ENCODE measurements at regions not wholly inside any gene's neighbourhood (a gene's known extent, or its start where the extent isn't known, plus 50 kb on each side); places are given as distances from the start of the nearest gene placed in this dataset.
A peak's percentile ranks its signal among the peaks of the same experiment; 100 is the strongest.

DNA sequence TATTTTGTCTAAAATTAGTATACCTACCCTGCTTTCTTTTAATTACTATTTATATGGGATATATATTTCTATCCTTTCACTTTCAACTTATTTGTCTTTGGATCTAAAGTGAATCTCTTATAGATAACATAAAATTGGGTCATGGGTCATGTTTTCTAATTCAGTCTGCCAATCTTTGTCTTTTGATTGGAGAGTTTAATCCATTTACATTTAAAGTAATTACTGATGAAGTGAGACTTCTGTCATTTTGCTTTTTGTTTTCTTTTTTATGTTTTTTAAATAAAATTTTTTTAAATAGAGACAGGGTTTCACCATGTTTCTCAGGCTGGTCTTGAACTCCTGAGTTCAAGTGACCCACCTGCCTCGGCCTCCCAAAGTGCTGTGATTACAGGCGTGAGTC is 50.5 kb upstream of the PRDM1 start:
- DNase-seq (ENCODE audit: low read depth in 2 of 2): no peak

DNA sequence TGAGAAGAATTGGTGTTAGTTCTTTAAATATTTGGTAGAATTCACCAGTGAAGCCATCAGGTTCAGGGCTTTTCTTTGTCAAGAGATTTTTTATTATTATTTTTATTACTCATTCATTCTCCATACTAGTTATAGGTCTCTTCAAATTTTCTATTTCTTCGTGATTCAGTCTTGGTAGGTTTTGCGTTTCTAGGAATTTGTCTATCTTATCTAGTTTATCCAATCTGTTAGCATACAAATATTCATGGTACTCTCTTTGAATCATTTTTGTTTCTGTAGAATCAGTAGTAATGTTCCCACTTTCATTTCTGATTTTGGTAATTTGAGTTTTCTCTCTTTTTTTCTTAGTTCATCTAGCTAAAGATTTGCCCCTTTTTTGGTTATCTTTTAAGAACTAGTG is 52.3 kb upstream of the PRDM1 start:
- no peak for DNase-seq (ENCODE audit: low read depth in 2 of 2)

DNA sequence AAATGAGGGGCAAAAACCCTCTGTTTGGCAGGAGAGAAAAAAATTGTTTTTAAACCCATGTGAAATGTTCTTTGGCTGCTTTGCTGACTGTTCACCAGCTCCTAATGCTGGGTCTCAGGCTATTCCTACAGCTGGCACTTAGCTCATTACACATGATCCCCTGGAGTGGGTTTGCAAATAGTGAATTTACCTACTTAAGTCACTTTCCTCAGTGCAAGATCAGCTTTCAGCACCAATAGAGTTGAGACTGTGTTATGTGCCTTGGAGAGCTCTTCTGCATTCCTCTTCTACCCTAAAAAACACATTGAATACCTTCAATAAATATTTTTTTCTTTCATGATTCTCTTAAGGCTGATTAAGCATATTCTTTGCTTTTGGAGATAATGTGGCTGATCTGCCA is 58.4 kb upstream of the PRDM1 start:
- DNase-seq (ENCODE audit: low read depth in 2 of 2): no peak

DNA sequence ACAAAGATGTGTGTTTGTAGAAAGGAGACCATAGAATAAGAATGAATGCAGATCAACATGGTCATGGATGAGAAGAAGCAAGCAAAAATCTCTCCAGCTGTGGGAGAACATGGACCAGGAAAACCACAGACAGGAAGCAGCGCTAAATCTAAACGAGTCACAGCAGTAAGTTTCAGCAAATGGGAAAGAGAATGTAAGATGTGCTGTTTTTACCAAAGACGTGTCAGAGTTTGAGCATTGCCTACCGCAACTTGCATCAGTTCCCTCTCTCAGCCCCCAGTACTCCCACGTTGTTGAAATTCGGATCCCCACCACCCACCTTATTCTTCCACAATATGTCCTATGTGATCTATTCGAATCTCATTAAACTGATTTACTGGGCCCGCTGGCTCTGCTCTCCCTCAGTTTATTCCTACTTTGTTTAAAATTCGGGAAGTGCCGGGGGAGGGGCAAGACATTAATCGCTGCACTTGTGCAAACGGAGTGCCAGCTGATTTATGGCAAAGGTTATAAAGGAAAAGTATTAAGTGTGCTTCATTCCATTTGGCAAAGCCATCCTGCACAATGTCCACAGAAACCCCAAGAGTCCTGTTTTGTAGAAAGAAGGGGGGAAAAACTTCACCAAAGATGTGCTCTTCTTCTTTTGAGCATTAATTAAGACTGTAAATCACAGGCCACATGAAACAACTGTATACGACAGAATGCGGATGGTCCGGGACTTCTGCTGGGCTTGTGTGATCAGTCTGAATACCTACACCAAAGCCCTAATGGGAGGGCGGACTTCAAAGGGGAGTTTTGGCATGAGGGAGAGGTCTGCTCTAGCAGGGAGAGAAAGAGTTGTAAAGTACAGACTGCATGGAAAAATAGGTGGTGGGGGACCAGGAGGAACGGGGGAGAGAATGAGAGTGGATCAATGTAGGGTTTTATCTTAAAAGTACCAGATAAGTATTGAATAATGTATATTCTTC is 59.1 kb upstream of the PRDM1 start:
- DNase-seq (ENCODE audit: low read depth in 2 of 2): no peak

DNA sequence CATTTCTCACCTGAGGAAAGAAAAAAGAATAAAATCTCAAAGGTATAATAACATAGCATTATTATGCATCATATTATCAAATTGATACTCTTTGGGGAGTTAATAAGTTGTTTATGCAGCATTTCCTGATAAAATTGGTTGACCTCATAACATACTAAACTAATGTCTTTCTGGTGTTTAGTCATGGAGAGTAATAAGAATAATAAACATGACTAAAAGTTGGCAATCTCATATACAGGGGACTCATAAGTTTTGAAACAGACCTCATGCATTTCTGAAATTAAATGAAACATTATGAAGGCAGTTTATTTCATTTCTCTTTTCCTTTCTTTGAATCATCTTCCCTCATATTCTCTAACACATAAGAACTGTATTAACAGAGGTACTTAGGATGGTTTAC is 60.5 kb upstream of the PRDM1 start:
- DNase-seq (ENCODE audit: low read depth in 2 of 2): no peak

DNA sequence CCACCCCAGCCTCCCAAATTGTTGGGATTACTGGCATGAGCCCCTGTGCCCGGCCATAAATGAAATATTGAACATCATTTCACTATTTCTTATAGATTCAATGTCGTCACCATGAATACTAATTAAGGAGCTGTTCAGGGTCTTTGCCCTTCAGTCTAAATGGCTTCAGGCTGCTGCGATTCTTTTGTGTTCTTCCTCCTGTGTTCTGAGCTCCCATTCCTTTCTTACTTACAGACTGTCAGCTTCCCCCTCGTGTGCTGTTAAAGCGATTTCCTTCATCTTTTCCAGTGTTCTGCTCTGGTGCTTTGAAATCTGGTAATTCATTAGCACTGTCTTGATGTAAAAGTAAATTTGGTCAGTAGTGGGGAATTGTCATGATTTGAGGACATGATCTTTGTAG is 63.3 kb upstream of the PRDM1 start:
- no peak for DNase-seq (ENCODE audit: low read depth in 2 of 2)

DNA sequence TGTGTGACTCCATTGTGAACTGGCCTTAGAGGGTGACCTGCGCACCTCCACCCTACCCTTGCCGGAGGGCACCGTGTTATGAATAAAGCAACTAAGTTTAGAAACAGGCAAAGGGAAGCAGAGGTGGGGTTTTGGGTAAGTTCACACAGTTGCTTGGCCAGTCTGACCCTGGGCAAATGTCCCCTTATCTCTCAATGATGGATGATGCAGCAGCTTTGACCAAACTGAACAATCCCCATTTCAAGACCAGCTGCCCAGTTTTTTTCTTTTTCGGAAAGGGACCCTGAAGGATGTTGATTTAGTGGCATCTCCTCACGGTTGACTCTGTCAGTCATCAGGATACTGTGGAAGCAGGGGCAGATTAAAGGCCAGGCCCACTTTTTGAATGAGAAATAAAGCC is 68.7 kb upstream of the PRDM1 start:
- DNase-seq (ENCODE audit: low read depth in 2 of 2): no peak

DNA sequence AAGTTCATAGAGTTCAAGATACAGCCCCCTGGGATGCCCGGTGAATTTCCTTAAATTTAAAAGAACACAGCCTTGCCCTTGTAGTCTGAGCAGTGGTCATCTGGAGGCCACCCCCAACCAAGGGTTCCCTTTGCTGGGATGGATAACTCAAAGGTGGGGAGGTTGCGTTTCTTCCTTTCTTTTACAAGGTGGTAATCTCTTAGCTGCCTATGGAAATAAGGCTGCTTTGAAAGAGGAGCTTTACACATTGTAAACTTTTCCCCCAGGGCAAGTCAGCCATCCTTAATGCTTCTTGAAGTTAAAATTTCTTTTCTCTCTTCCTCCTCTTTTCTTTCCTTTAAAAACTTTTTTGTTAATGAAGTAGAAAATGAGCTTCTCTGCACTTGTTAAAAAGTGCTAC is 71.2 kb upstream of the PRDM1 start:
- DNase-seq (ENCODE audit: low read depth in 2 of 2): no peak

DNA sequence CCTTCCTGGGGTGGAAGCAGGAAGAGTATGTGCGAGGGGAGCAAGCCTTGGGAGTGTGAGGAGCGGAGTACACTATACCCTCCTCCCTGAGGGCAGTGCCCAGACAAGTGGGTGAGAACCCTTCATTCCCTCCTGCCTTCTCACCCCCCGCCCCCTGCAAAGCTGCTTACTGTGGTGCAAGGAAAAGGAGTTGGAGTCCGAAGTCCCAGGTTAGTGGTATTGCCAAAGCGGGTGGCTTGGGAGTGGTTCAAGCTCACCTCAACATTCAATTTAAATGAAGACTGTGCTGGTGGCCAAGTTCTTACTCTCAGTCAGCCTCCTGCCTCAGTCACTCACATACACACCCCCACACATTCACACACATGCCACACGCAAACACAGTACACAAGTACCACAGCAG is 74.7 kb upstream of the PRDM1 start:
- DNase-seq (ENCODE audit: low read depth in 2 of 2): no peak

DNA sequence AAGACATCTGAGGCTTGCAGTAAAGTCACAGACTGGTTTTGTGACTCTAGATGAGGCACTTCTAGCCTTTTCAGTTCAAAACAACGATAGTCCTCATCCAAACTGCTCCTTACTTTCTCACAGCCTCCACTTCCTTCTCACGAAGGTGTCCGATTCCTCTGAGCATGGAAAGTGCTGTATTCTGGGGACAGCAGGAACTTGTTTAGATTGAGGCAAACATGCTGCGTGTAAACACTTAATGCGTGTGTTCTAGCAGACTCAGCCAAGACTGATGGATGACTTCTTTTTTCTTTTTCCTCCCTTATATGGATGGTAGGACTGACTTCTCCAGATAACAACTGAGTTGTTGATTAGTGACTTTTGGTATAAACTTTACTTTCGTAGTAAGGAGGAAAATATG is 80.2 kb upstream of the PRDM1 start:
- DNase-seq (ENCODE audit: low read depth in 2 of 2): no peak

DNA sequence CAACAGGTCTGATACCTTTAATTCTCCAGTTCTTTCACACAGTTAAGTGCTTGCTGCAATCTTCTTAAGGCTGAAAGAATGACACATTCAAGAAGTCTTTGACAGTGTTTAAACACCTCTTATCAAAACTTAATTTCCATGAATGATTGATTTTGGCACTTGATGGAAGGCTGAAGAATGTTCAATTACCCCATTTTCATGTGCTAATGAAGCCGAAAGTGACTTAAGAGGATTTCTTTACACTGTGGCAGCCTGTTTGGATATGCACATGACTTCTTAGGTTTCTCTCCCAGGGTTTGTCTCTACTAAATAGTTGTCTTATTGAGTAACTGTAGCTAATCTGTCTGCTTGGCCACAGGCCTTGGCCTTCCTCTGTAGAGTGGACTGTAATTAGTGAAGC is 81.1 kb upstream of the PRDM1 start:
- DNase-seq (ENCODE audit: low read depth in 2 of 2): no peak

DNA sequence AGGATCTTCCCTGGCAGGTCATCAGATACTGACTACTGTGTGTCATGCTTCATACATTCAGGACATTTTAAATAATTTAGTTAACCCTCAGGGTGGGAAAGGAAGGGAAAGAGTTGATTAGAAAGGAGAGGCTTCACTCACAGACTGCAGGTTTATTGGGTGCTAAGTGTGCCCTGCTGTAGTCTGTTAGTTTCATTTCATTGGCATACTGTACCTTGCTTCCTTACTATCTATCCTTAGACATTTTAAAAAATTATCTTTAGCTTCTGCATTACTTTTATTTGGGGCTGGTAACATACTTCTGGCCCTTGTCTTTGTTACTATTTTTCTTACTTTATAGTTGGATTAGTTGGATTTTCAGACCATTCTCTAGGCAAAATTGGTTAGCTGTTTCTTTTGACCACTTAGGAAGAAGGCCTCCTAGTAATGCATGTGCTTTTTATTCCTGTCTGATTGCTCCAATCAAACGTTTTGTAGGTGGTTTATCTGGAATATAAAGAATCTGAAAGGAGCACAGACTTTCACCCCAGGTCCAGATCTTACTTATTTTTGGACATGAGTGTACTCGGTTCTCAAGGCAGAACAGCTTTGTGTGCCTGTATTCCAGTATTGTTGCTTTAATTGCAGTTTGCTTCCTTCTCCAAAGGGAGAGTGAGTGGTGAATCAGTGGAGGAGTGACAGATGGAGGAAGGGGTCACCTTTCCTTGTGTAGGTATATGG is 82.7 kb upstream of the PRDM1 start:
- no peak for DNase-seq (ENCODE audit: low read depth in 2 of 2)

DNA sequence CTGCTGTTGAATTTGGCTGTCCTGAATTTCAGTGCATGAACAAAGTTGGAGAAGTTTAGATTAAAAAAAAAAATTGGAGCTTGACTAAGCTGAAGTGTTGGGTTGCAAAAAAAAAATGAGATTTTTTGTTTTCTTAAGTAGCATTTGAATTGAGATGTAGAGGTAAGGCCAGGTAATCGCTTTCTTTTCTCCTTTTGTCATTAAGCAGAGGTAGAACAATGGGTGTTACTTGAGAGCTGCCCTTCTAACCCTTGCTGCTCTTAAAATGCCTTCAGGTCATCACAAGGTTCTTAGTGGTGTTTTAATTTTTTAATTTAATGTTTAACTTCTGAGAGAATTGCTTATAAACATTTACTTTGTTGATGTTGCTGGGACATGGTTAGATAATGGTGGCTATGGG is 84.1 kb upstream of the PRDM1 start:
- DNase-seq (ENCODE audit: low read depth in 2 of 2): no peak

DNA sequence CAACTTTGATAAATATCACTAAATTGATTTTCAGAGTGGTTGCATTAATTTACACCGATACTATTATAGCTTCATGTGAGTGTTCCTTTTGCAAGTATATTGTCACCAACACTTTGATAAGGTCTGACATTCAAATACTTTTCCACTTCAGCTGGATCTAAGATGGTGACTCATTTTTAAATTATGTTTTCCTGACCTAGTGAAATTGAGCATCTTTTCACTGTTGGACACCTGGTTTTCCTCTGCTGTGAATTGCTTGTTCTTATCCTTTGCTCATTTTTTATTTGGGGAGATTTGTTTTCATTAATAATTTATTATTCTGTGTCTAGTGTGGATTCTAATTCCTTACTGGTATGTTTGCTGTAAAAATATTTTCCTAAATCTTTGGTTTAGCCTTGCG is 85.2 kb upstream of the PRDM1 start:
- no peak for DNase-seq (ENCODE audit: low read depth in 2 of 2)

DNA sequence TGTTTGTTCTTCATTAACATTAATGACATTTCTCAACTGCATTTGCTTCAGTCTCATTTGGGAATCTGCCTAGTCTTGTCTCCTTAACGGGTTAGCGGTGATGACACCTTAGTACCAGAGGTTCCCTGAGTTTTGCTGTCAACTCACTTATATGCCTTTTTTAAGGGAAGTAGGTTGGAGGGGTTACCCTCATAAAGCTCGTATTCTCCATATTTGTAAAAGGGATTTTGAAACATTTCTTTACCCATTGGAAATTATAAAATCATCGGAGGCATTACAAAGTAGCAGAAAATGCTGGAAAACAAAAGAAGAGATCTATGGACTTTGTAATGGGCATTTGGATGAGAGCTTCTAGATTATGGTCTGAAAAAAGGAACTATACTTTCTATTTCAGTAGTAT is 88.7 kb upstream of the PRDM1 start:
- DNase-seq (ENCODE audit: low read depth in 2 of 2): no peak

DNA sequence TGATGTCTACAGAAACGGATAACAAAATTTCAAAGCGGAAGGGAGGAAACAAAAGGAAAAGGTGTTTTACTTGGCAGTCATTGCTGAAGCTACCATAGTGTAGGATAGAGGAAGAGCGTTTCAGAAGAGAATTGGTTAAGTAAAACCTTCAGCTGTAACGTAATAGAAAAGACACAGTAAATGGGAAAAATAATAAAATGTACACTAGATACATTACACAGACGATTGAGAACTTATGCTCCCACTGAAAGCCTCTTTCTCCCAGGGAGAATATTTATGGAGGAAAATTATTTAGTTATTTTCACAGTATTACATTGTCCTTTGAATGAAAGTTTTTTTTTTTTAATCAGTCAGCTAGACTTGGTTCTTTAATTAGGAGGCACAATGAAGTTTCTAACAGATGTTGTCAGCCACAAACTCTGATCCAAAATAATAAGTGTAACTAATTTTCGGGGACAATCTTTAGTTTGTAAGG is 90.7 kb upstream of the PRDM1 start:
- DNase-seq (ENCODE audit: low read depth in 2 of 2): no peak

DNA sequence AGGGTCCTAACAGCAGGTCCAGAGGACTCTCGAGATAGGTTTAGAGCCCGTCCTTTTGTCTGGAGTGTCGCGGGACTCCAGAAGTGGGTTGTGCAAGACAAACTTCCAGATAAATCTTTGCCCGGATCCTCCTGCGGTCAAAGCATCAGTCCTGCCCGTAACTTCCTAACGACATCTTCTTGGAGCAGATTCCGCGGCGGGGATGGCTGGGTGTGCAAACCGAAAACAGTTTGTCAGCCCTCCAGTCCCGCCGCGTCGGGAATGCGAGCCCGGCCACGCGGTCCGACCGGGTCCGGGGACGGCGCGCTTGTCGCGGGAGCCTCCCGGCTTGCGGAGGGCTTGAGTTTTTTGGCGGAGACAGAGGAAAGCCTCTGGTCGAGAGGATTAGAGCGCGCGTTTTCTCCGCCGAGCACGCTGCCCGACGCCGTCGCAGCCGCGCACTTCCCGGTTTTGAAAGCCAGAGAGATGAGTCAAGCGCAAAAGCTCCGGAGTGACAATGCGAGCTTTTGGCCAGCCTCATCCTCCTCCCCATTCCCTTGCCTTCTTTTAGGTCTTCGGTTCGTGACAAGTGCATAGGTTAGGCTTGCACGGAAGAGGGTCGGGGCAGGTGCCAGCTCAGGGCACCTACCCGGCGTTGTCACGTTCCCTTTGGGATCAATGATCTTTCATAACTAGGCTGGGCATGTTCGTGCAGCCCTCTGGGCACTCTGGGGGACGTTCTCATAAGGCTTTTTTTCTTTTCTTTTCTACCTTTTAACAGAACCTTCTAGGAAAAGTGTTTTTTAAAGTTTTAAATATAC is 91.3 kb upstream of the PRDM1 start:
- peak; percentile 49 to 54 for DNase-seq (ENCODE audit: low read depth in 2 of 2)

DNA sequence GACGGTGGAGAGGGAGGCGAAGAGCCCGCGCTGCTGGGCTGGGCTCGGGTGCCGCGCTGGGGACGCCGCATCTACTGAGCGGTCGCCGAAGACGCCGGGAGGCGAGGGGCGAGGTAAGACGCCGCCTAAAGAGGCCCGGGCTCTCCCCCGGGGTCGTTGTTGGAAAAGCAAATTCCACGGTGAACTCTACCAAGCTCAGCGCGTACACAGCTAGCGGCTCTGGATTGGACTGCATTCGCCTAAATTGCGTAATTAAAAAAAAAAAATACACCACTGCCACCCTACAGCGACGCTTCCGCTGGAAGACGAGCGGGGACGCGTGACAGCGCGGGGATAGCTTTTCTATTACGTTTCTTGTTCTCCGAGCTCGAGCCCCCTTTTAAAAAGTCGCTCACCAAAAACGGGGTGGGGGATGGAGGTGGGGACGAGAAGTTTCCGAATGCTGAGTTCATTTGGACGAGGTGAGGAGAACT is 92.0 kb upstream of the PRDM1 start:
- DNase-seq (ENCODE audit: low read depth in 2 of 2): peak; percentile 7 to 15

DNA sequence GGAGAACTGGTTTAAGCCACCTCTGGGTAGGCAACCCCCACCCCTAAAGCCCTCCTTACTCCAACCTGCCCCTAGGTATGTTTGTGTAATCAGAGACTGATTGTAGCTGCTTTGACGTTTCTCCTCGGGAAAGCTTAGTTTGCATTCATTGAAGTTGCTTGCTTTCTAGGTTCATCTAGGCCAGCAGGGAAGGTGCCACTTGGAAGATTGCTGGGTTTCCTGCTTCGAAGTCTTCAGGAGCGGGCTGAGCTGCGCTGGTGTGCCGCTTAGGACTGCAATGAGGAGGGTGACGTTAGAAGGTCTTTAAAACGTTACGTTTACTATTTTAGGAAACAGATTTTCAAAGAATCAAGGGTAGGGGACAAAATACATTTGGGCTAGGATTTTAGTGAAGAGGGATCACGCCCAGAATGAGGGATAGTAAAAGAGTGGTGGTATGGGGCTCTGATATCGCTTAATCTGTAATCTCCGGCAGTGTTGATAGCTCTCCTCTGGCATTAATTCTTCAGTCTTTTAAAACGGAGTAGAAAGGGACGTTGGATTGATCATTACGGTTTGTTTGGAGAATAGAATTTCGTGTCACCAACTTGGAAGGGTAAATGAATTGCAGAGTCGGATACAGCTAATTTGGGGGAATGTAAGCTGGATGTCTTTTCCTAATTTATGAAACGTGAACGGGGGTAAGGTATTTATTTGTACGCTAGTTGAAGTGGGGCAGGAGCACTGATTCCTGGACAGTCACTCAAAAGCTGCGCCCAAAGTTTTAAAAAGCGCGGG is 92.6 kb upstream of the PRDM1 start:
- no peak for DNase-seq (ENCODE audit: low read depth in 2 of 2)

DNA sequence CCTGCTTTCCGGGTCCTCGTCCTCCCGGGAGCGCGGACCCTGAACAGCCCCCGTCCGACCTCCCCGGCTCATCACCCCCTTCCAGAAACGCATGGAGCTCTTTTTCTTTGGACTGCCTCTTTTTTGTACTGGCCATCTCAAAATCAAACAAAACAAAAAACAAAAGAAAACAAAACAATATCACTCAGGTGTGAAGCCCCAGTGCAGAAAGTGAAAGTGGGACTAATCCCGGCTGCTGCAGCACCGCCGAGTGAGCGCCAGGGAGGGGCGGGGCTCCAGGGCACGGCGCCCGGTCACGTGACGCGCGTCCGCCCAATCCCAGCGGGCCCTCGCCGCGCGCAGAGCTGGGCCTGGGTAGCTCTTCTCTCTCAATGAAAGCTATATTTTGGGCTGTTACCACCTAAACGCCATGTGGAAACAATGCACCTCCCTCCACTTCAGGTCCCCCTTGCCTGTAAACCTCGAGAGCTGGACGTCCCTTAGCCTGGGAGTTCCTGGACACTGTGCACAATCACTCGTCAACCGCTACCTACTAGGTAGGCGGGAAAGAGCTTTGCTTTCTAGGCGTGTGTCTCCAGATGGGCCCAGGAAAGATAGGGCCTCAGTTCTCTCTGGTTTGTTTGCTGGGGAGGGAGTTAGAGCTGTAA is 93.7 kb upstream of the PRDM1 start:
- peak; percentile 80 to 86 for DNase-seq (ENCODE audit: low read depth in 2 of 2)

All from lung microvascular endothelial cell (primary cell).